DND-41 (cell line): ENCODE measurements at regions not wholly inside any gene's neighbourhood (a gene's known extent, or its start where the extent isn't known, plus 50 kb on each side); places are given as distances from the start of the nearest gene placed in this dataset.

ENCODE experiments used
- CTCF ChIP-seq: IDR thresholded peaks from 2 replicates; pipeline ENCODE4 v1.5.1; 2012; ENCODE audit warnings: borderline replicate concordance, low read length, moderate library complexity, mild to moderate bottlenecking; ENCODE audit not compliant: poor library complexity, severe bottlenecking; ENCODE audit errors: extremely low read depth
- EZH2 ChIP-seq: IDR thresholded peaks from 3 replicates; pipeline ENCODE4 v1.6.1; 2012; ENCODE audit warnings: borderline replicate concordance, low read depth, mild to moderate bottlenecking, moderate library complexity, low read length, inconsistent platforms; ENCODE audit not compliant: severe bottlenecking

- TF ChIP-seq CTCF (no peak), EZH2 (no peak)
Observed at GRCh38 chr4:188812644-188813043, 673.4 kb downstream of the TRIML1 start.
